PC-3 (cell line): ENCODE measurements at regions not wholly inside any gene's neighbourhood (a gene's known extent, or its start where the extent isn't known, plus 50 kb on each side); places are given as distances from the start of the nearest gene placed in this dataset.

Source experiments
- ATAC-seq: fragments of 200-7000 bp; cut with Tn5 transposase; 2 replicates; pipeline ENCODE4 v1.9.1; 2020; ENCODE audit warnings: mild to moderate bottlenecking, moderate library complexity
- BruUV-seq: library from RNA; stranded (reverse); fragments of 400-500 nt; replicated peaks from 2 replicates; lab custom pipeline; 2021; lab: Mats Ljungman, UMichigan
- CTCF ChIA-PET: fragments of 300-600 bp; sonication (Branson Sonifier 250); formaldehyde crosslinking; loops from one replicate; lab custom pipeline; 2022; ENCODE audit warnings: antibody characterized with exemption; lab: Charles Lee
- POLR2A ChIA-PET: fragments of 300-600 bp; sonication (Branson Sonifier 250); formaldehyde crosslinking; loops from one replicate; lab custom pipeline; 2022; ENCODE audit warnings: antibody characterized with exemption; ENCODE audit not compliant: unreplicated experiment; lab: Charles Lee
- DNase-seq: peaks from one replicate; pipeline ENCODE4 v3.0.0-alpha.2; 2015
- H2AFZ ChIP-seq: fragments of 300-600 bp; sonication (generic); 2 replicates; pipeline ENCODE4 v1.6.0; 2016; ENCODE audit warnings: antibody characterized with exemption, low read length
- H3F3A ChIP-seq: fragments of 300-600 bp; sonication (generic); one replicate; pipeline ENCODE4 v1.6.0; 2017; ENCODE audit warnings: antibody characterized with exemption, low read length, control low read depth, mild to moderate bottlenecking; ENCODE audit not compliant: unreplicated experiment
- H3K27ac ChIP-seq: fragments of 300-600 bp; sonication (generic); 2 replicates; pipeline ENCODE4 v1.5.1; 2016; ENCODE audit warnings: mild to moderate bottlenecking, low read length
- H3K27me3 ChIP-seq: fragments of 300-600 bp; sonication (generic); 2 replicates; pipeline ENCODE4 v1.6.1; 2016; ENCODE audit warnings: low read length, mixed read lengths
- H3K36me3 ChIP-seq: fragments of 300-600 bp; sonication (generic); 2 replicates; pipeline ENCODE4 v1.6.1; 2016; ENCODE audit warnings: low read depth, mixed run types, low read length, mixed read lengths
- H3K4me1 ChIP-seq: fragments of 300-600 bp; sonication (generic); 2 replicates; pipeline ENCODE4 v1.5.1; 2016; ENCODE audit warnings: low read length; ENCODE audit not compliant: insufficient read depth
- H3K4me2 ChIP-seq: fragments of 300-600 bp; sonication (generic); 2 replicates; pipeline ENCODE4 v1.6.0; 2016; ENCODE audit warnings: low read length
- H3K4me3 ChIP-seq: fragments of 300-600 bp; sonication (generic); 2 replicates; pipeline ENCODE4 v1.5.1; 2016; ENCODE audit warnings: mild to moderate bottlenecking, low read length, mixed read lengths
- H3K79me2 ChIP-seq: fragments of 300-600 bp; sonication (generic); 2 replicates; pipeline ENCODE4 v1.6.1; 2017; ENCODE audit warnings: low read length, mixed read lengths
- H3K9ac ChIP-seq: fragments of 300-600 bp; sonication (generic); 2 replicates; pipeline ENCODE4 v1.6.0; 2016; ENCODE audit warnings: mild to moderate bottlenecking, low read length
- H3K9me2 ChIP-seq: fragments of 300-600 bp; sonication (generic); replicated peaks from 2 replicates; pipeline ENCODE4 v1.6.1; 2016; ENCODE audit warnings: mixed run types, low read length, mixed read lengths
- H3K9me3 ChIP-seq: fragments of 300-600 bp; sonication (generic); 2 replicates; pipeline ENCODE4 v1.6.1; 2016; ENCODE audit warnings: low read length, mixed read lengths
- H4K20me1 ChIP-seq: fragments of 300-600 bp; sonication (generic); 2 replicates; pipeline ENCODE4 v1.6.1; 2016; ENCODE audit warnings: low read length, mixed read lengths
- CTCF ChIP-seq: fragments of 300-600 bp; sonication (generic); conservative IDR thresholded peaks from 2 replicates; pipeline ENCODE4 v1.5.1; 2017; ENCODE audit warnings: antibody characterized with exemption, low read depth, mild to moderate bottlenecking, low read length
- EZH2 ChIP-seq: fragments of 300-600 bp; sonication (generic); IDR thresholded peaks from one replicate; pipeline ENCODE4 v1.6.1; 2017; ENCODE audit warnings: antibody characterized with exemption, mild to moderate bottlenecking, low read length; ENCODE audit not compliant: unreplicated experiment
- EZH2phosphoT487 ChIP-seq: fragments of 300-600 bp; sonication (generic); IDR thresholded peaks from 2 replicates; pipeline ENCODE4 v1.6.1; 2018; ENCODE audit warnings: mild to moderate bottlenecking, antibody characterized with exemption, low read length, borderline replicate concordance
- intact Hi-C: fragments of 100-400 bp; cut with micrococcal nuclease; formaldehyde crosslinking; loops from 2 replicates; pipeline ENCODE4 v1.9.0; 2023

- BruUV-seq: no TSS peak
- H4K20me1 ChIP-seq: no peaks in the 10 kb centered on the region
- DNase-seq (no peak), ATAC-seq (no peak)
- H3K4me3 ChIP-seq: no peak overlapping the region
- no peak for TF ChIP-seq EZH2phosphoT487
- TF ChIP-seq CTCF: no peak
- no peak for TF ChIP-seq EZH2
- H3K9me3 ChIP-seq: no peaks in the 10 kb centered on the region
- no peak overlapping the region for H2AFZ ChIP-seq
- H3K4me2 ChIP-seq: no peak overlapping the region
- POLR2A ChIA-PET: no interaction called here
- H3F3A ChIP-seq: no peaks in the 10 kb centered on the region
- CTCF ChIA-PET: no interaction called here
- no peaks in the 10 kb centered on the region for H3K79me2 ChIP-seq
- H3K27ac ChIP-seq: no peak overlapping the region
- peaks cover 29% of the 10 kb centered on the region for H3K27me3 ChIP-seq
- H3K9me2 ChIP-seq: no peaks in the 10 kb centered on the region
- H3K9ac ChIP-seq: no peak overlapping the region
- H3K36me3 ChIP-seq: no peaks in the 10 kb centered on the region
- intact Hi-C loops: no loop called here
- H3K4me1 ChIP-seq: no peaks in the 10 kb centered on the region
These were observed 81.3 kb upstream of the RET start for GRCh38 chr10:42995537-42995936.

- Histone ChIP-seq H3K9me3 (no peaks in the 10 kb centered on the region), H3K9me2 (no peaks in the 10 kb centered on the region), H3K79me2 (no peaks in the 10 kb centered on the region), H2AFZ (no peak overlapping the region), H3K27ac (no peak overlapping the region), H3K4me2 (no peak overlapping the region), H3K36me3 (no peaks in the 10 kb centered on the region), H3K4me1 (no peaks in the 10 kb centered on the region), H3K9ac (no peak overlapping the region), H3K27me3 (peaks cover 29% of the 10 kb centered on the region), H3K4me3 (no peak overlapping the region), H3F3A (no peaks in the 10 kb centered on the region), H4K20me1 (no peaks in the 10 kb centered on the region)
- intact Hi-C loops: no loop called here
- TF ChIP-seq CTCF: no peak
- TF ChIP-seq EZH2phosphoT487: no peak
- TF ChIP-seq EZH2: no peak
- ChIA-PET CTCF (no interaction called here), POLR2A (no interaction called here)
- no peak for ATAC-seq
- DNase-seq: no peak
- BruUV-seq: no TSS peak
These were observed 80.3 kb upstream of the RET start for GRCh38 chr10:42996588-42996987.

GRCh38 chr10:42997151-42997848 lies 79.6 kb upstream of the RET start:
- no peaks in the 10 kb centered on the region for H3F3A ChIP-seq
- no peak overlapping the region for H3K27ac ChIP-seq
- H3K4me2 ChIP-seq: no peak overlapping the region
- H2AFZ ChIP-seq: no peak overlapping the region
- H3K9me3 ChIP-seq: no peaks in the 10 kb centered on the region
- no peaks in the 10 kb centered on the region for H3K9me2 ChIP-seq
- no peaks in the 10 kb centered on the region for H3K36me3 ChIP-seq
- H3K27me3 ChIP-seq: peaks cover 35% of the 10 kb centered on the region
- BruUV-seq: no TSS peak
- no peaks in the 10 kb centered on the region for H4K20me1 ChIP-seq
- H3K9ac ChIP-seq: no peak overlapping the region
- H3K4me3 ChIP-seq: no peak overlapping the region
- POLR2A ChIA-PET: no interaction called here
- CTCF ChIA-PET: no interaction called here
- intact Hi-C loops: no loop called here
- H3K79me2 ChIP-seq: no peaks in the 10 kb centered on the region
- DNase-seq: no peak
- no peak for TF ChIP-seq EZH2phosphoT487
- TF ChIP-seq CTCF: no peak
- TF ChIP-seq EZH2: no peak
- no peaks in the 10 kb centered on the region for H3K4me1 ChIP-seq
- no peak for ATAC-seq
